ENCODE measurements at regions not wholly inside any gene's neighbourhood (a gene's known extent, or its start where the extent isn't known, plus 50 kb on each side); places are given as distances from the start of the nearest gene placed in this dataset.

DNA sequence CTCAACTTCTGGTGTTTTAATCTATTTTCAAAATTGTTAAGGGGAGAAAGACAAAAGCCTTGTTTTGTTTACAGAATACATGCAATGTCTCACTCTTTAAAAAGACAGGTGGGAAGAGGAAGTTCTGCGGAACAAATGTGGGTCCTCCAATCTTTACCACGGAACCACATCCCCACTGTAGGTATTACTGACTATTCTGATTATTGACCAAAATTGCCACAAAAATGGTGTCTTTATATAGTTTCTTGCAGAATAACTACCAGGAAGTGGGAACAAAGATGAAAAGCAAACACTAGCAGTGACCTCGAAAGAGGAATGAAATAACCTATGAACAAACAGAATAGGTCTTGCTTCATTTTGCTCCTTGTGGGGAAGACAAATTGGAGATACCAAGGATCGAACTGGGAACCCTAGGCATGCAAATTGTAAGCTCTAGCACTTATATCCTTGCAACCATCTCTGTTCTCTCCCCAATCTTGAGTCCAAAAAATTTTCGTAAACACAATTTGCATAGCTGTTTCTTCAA, 106.7 kb downstream of the GPX5 start:
- TF ChIP-seq, protein P1, sequence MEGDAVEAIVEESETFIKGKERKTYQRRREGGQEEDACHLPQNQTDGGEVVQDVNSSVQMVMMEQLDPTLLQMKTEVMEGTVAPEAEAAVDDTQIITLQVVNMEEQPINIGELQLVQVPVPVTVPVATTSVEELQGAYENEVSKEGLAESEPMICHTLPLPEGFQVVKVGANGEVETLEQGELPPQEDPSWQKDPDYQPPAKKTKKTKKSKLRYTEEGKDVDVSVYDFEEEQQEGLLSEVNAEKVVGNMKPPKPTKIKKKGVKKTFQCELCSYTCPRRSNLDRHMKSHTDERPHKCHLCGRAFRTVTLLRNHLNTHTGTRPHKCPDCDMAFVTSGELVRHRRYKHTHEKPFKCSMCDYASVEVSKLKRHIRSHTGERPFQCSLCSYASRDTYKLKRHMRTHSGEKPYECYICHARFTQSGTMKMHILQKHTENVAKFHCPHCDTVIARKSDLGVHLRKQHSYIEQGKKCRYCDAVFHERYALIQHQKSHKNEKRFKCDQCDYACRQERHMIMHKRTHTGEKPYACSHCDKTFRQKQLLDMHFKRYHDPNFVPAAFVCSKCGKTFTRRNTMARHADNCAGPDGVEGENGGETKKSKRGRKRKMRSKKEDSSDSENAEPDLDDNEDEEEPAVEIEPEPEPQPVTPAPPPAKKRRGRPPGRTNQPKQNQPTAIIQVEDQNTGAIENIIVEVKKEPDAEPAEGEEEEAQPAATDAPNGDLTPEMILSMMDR (IDR thresholded peaks at IDR 0.05; ENCODE audit: borderline replicate concordance, extremely low read depth, insufficient read depth): no peak
- DNase-seq (no peak), FAIRE-seq (no peak)
- Histone ChIP-seq H3K4me1 (ENCODE audit: control insufficient read depth in 2 of 3, insufficient read depth in 2 of 3, low read depth in 1 of 3, low read length in 3 of 3) (peaks cover 0 to 5% (median 0%) of the 10 kb centered on the region in 3 donors), H3K9ac (ENCODE audit: low read length in 3 of 3) (no peak overlapping the region), H3K27ac (ENCODE audit: low read depth in 2 of 2, low read length in 2 of 2) (no peak overlapping the region), H3K27me3 (ENCODE audit: control insufficient read depth, insufficient read depth, low read length) (no peaks in the 10 kb centered on the region), H3K9me3 (ENCODE audit: control insufficient read depth in 2 of 3, insufficient read depth in 1 of 3, low read length in 3 of 3) (peaks cover 0 to 4% (median 0%) of the 10 kb centered on the region in 3 donors), H3K36me3 (ENCODE audit: control insufficient read depth in 2 of 3, insufficient read depth in 3 of 3, low read length in 3 of 3) (no peaks in the 10 kb centered on the region), H3K4me3 (ENCODE audit: low read length in 3 of 3) (no peak overlapping the region)
- intact Hi-C loops (cut with DNase I): no loop called here

DNA sequence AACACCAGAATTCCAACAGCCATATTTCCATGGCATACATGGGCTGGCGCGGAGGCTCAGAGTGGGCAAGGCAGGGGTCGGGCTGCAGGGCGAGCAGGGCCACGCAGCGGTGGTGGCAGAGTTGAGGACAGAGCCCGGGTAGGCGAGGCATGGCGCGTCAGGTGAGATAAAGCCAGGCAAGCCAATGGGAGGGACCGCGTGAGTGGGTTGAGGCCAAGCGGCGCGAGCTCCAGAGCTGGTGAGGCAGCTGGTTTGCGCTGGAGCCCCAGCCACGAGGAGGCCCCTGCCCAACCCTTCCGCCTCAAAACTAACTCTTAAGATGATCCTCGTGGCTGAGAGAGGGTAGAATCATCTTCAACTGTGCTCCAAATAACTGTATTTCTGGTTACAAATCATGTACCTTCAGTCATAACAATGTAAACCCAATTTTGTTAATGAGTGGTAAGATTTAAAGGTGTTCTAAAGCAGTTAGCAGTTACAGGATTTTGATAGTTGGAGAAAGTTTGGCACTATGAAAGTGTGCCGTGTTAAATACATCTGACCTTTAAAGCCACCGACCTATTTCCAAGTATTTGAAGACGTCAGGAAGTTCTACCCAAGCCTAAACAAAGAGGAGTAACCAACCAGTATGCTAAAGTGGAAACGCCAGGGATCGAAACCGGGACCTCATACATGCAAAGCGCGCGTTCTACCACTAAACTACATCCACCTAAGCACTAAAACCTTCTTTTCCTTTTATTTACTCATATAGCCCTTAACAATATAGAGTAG, 107.9 kb downstream of the GPX5 start:
- no peaks in the 10 kb centered on the region for H3K36me3 ChIP-seq (ENCODE audit: control insufficient read depth in 2 of 3, insufficient read depth in 3 of 3, low read length in 3 of 3)
- DNase-seq: peak in 4 of 5 donors; percentile 31 to 56 (median 40)
- no peak overlapping the region for H3K4me3 ChIP-seq (ENCODE audit: low read length in 3 of 3)
- intact Hi-C loops (cut with DNase I): no loop called here
- H3K27me3 ChIP-seq (ENCODE audit: control insufficient read depth, insufficient read depth, low read length): no peaks in the 10 kb centered on the region
- H3K9me3 ChIP-seq (ENCODE audit: control insufficient read depth in 2 of 3, insufficient read depth in 1 of 3, low read length in 3 of 3): peaks cover 0 to 4% (median 0%) of the 10 kb centered on the region in 3 donors
- no peak overlapping the region for H3K27ac ChIP-seq (ENCODE audit: low read depth in 2 of 2, low read length in 2 of 2)
- no peak overlapping the region for H3K9ac ChIP-seq (ENCODE audit: low read length in 3 of 3)
- FAIRE-seq: no peak
- peaks cover 0 to 5% (median 0%) of the 10 kb centered on the region in 3 donors for H3K4me1 ChIP-seq (ENCODE audit: control insufficient read depth in 2 of 3, insufficient read depth in 2 of 3, low read depth in 1 of 3, low read length in 3 of 3)
- TF ChIP-seq, protein P1 (IDR thresholded peaks at IDR 0.05; ENCODE audit: borderline replicate concordance, extremely low read depth, insufficient read depth): no peak

DNA sequence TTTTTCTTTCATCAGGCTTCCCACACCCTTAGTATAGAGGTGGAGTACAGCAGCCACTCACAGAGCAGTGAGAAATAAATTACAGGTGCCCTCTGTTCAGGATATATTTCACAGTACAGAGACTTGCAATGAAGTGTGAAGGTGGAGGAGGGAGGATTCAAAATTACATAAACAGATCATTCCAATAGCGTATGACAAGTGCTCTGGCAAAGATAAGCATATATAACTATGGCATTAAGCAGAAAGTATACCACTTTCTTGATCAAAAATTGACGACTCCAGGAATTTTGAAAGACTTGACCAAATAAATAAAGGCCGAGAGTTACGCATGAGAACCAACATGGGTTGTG, 108.7 kb downstream of the GPX5 start:
- TF ChIP-seq, protein P1 (IDR thresholded peaks at IDR 0.05; ENCODE audit: borderline replicate concordance, extremely low read depth, insufficient read depth): no peak
- peak overlapping the region; percentile 21 to 74 (median 36) for H3K4me3 ChIP-seq (ENCODE audit: low read length in 3 of 3)
- H3K9ac ChIP-seq (ENCODE audit: low read length in 3 of 3): peak overlapping the region in 1 of 3 donors; percentile 47
- H3K27me3 ChIP-seq (ENCODE audit: control insufficient read depth, insufficient read depth, low read length): no peaks in the 10 kb centered on the region
- FAIRE-seq: no peak
- H3K27ac ChIP-seq (ENCODE audit: low read depth in 2 of 2, low read length in 2 of 2): no peak overlapping the region
- no peaks in the 10 kb centered on the region for H3K36me3 ChIP-seq (ENCODE audit: control insufficient read depth in 2 of 3, insufficient read depth in 3 of 3, low read length in 3 of 3)
- peak in 2 of 5 donors; percentile 17 to 73 for DNase-seq
- peaks cover 0 to 5% (median 0%) of the 10 kb centered on the region in 3 donors for H3K4me1 ChIP-seq (ENCODE audit: control insufficient read depth in 2 of 3, insufficient read depth in 2 of 3, low read depth in 1 of 3, low read length in 3 of 3)
- H3K9me3 ChIP-seq (ENCODE audit: control insufficient read depth in 2 of 3, insufficient read depth in 1 of 3, low read length in 3 of 3): peaks cover 0 to 4% (median 0%) of the 10 kb centered on the region in 3 donors
- intact Hi-C loops (cut with DNase I): no loop called here

Measured in kidney (tissue), 13 donors.